ENCODE measurements at regions not wholly inside any gene's neighbourhood (a gene's known extent, or its start where the extent isn't known, plus 50 kb on each side); places are given as distances from the start of the nearest gene placed in this dataset.

DNA sequence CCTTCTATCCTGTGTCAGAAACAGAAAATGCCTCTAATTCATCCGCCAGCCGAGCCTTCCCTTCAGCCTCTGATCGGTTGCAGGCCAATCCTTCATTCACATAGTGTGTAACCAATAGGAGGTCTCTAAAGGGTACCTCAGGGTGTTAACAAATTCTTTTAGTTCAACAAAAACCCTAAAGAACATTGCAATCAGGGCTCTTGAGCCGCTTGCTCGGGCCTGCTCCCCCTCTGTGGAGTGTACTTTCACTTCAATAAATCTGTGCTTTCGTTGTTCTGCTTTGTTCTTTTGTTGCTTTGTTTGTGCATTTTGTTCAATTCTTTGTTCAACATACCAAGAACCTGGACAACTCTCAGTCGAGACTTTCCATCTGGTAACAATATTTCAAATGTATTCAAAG lies 366.5 kb downstream of the KCTD12 start:
- TF ChIP-seq, protein P1, sequence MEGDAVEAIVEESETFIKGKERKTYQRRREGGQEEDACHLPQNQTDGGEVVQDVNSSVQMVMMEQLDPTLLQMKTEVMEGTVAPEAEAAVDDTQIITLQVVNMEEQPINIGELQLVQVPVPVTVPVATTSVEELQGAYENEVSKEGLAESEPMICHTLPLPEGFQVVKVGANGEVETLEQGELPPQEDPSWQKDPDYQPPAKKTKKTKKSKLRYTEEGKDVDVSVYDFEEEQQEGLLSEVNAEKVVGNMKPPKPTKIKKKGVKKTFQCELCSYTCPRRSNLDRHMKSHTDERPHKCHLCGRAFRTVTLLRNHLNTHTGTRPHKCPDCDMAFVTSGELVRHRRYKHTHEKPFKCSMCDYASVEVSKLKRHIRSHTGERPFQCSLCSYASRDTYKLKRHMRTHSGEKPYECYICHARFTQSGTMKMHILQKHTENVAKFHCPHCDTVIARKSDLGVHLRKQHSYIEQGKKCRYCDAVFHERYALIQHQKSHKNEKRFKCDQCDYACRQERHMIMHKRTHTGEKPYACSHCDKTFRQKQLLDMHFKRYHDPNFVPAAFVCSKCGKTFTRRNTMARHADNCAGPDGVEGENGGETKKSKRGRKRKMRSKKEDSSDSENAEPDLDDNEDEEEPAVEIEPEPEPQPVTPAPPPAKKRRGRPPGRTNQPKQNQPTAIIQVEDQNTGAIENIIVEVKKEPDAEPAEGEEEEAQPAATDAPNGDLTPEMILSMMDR (conservative IDR thresholded peaks at IDR 0.05) = no peak
- TF ChIP-seq EZH2 (IDR thresholded peaks at IDR 0.05; ENCODE audit: low read depth) = no peak
